DMS79 treated with DMSO at 0.1 percent for 48 hours (cell line): ENCODE measurements at regions not wholly inside any gene's neighbourhood (a gene's known extent, or its start where the extent isn't known, plus 50 kb on each side); places are given as distances from the start of the nearest gene placed in this dataset.
"Not testable (repeated sequence)": the region's sequence is repeated elsewhere in the genome, so short reads cannot be mapped to it uniquely, and the experiment has no call there.

Experiments
- DNase-seq: peaks from one replicate; lab custom pipeline; 2025; lab: John Stamatoyannopoulos, UW

- DNase-seq = no peak
Measured at GRCh38 chr5:23451156-23451555, 56.3 kb upstream of the PRDM9 start.

- DNase-seq = no peak
Measured at GRCh38 chr5:23450187-23450586, 57.2 kb upstream of the PRDM9 start.

- no peak for DNase-seq
Measured at GRCh38 chr5:23448627-23449026, 58.8 kb upstream of the PRDM9 start.

GRCh38 chr5:23446424-23446823, 61.0 kb upstream of the PRDM9 start:
- DNase-seq = no peak

- DNase-seq = no peak
Measured at GRCh38 chr5:23445573-23445972, 61.8 kb upstream of the PRDM9 start.

GRCh38 chr5:23440703-23441102, 66.7 kb upstream of the PRDM9 start:
- DNase-seq = no peak

- DNase-seq = no peak
Measured at GRCh38 chr5:23437011-23437410, 70.4 kb upstream of the PRDM9 start.

- DNase-seq = no peak
Measured at GRCh38 chr5:23433534-23434315, 73.7 kb upstream of the PRDM9 start.

GRCh38 chr5:23428705-23429104, 78.7 kb upstream of the PRDM9 start:
- no peak for DNase-seq

GRCh38 chr5:23420214-23420613, 87.2 kb upstream of the PRDM9 start:
- not testable (repeated sequence) for DNase-seq

- DNase-seq = no peak
Measured at GRCh38 chr5:23419115-23419514, 88.3 kb upstream of the PRDM9 start.

- DNase-seq = no peak
Measured at GRCh38 chr5:23412515-23412914, 94.9 kb upstream of the PRDM9 start.

- DNase-seq = no peak
Measured at GRCh38 chr5:23411994-23412393, 95.4 kb upstream of the PRDM9 start.

GRCh38 chr5:23411200-23411599, 96.2 kb upstream of the PRDM9 start:
- DNase-seq = no peak

- not testable (repeated sequence) for DNase-seq
Measured at GRCh38 chr5:23410775-23411174, 96.6 kb upstream of the PRDM9 start.

GRCh38 chr5:23405316-23406068, 101.9 kb upstream of the PRDM9 start:
- DNase-seq = no peak

GRCh38 chr5:23402585-23402984, 104.8 kb upstream of the PRDM9 start:
- DNase-seq = no peak

- DNase-seq = no peak
Measured at GRCh38 chr5:23400951-23401350, 106.5 kb upstream of the PRDM9 start.

GRCh38 chr5:23396346-23396745, 111.1 kb upstream of the PRDM9 start:
- DNase-seq = no peak

GRCh38 chr5:23389291-23390101, 117.9 kb upstream of the PRDM9 start:
- DNase-seq = no peak

- DNase-seq = no peak
Measured at GRCh38 chr5:23385036-23385435, 122.4 kb upstream of the PRDM9 start.

- no peak for DNase-seq
Measured at GRCh38 chr5:23372177-23372576, 135.2 kb upstream of the PRDM9 start.

GRCh38 chr5:23368393-23368792, 139.0 kb upstream of the PRDM9 start:
- no peak for DNase-seq
